HepG2 (cell line): ENCODE measurements at regions not wholly inside any gene's neighbourhood (a gene's known extent, or its start where the extent isn't known, plus 50 kb on each side); places are given as distances from the start of the nearest gene placed in this dataset.

Experiments
- ATAC-seq: fragments of 200-7000 bp; cut with Tn5 transposase; 3 replicates; pipeline ENCODE4 v1.9.1; 2020; ENCODE audit warnings: mild to moderate bottlenecking, moderate library complexity
- BruUV-seq: library from RNA; stranded (reverse); fragments of 400-500 nt; replicated peaks from 2 replicates; lab custom pipeline; 2021; lab: Mats Ljungman, UMichigan
- CTCF ChIA-PET: fragments of 300-600 bp; formaldehyde crosslinking; extraction: SDS; loops from one replicate; lab custom pipeline; 2021; ENCODE audit warnings: low total read pairs, inconsistent platforms, low intra/inter-chr PET ratio; lab: Yijun Ruan, JAX
- POLR2A ChIA-PET: fragments of 350-600 bp; sonication (Branson Sonifier 250); formaldehyde crosslinking; loops from one replicate; lab custom pipeline; 2020; ENCODE audit warnings: antibody characterized with exemption, inconsistent platforms; lab: Yijun Ruan, JAX
- DNase-seq: peaks from one replicate; pipeline ENCODE4 v3.0.0-alpha.2; 2015; ENCODE audit warnings: low spot score
- FAIRE-seq: peaks from 3 replicates; lab custom pipeline; 2011; peaks lifted over from hg19 to GRCh38; lab: Jason Lieb, UNC
- H2AFZ ChIP-seq: one replicate; pipeline ENCODE4 v1.6.1; 2011; ENCODE audit warnings: low read length, inconsistent platforms
- H3K27ac ChIP-seq: fragments of 300-600 bp; 3 replicates; pipeline ENCODE4 v1.8.0; 2011; ENCODE audit warnings: mixed run types, mild to moderate bottlenecking, mixed read lengths, low read length, inconsistent platforms; ENCODE audit not compliant: insufficient read depth; ENCODE audit errors: extremely low read length
- H3K27me3 ChIP-seq, 2 experiments: fragments of 200-600 bp in 1 of 2; 2 replicates in 1 of 2; 3 replicates in 1 of 2; pipeline versions ENCODE4 v1.6.0 to v1.8.0; 2011; ENCODE audit warnings: low read length in 2 of 2, mild to moderate bottlenecking in 2 of 2, moderate library complexity in 2 of 2, inconsistent platforms in 1 of 2; ENCODE audit not compliant: insufficient read depth in 2 of 2, control insufficient read depth in 1 of 2
- H3K36me3 ChIP-seq, 2 experiments: fragments of 200-600 bp in 1 of 2; replicated peaks in 1 of 2; 2 replicates in 1 of 2; 3 replicates in 1 of 2; pipeline versions ENCODE4 v1.5.1 to v1.8.0; 2011; ENCODE audit warnings: low read length in 2 of 2, inconsistent platforms in 1 of 2; ENCODE audit not compliant: insufficient read depth in 2 of 2, control insufficient read depth in 1 of 2
- H3K4me1 ChIP-seq: 2 replicates; pipeline ENCODE4 v1.5.1; 2012; ENCODE audit warnings: low read length, inconsistent platforms; ENCODE audit not compliant: insufficient read depth
- H3K4me2 ChIP-seq: 2 replicates; pipeline ENCODE4 v1.6.0; 2011; ENCODE audit warnings: low read depth, low read length, inconsistent platforms
- H3K4me3 ChIP-seq, 3 experiments: fragments of 200-600 bp in 1 of 3; sonication (generic), shearing (Covaris generic) in 1 of 3; replicated peaks in 1 of 3; 2 replicates each; pipeline ENCODE4 v1.5.1; 2011 to 2016; ENCODE audit warnings: low read length in 3 of 3, inconsistent platforms in 2 of 3, low read depth in 2 of 3, mild to moderate bottlenecking in 2 of 3, control low read depth in 1 of 3, mixed read lengths in 1 of 3; ENCODE audit not compliant: insufficient read depth in 1 of 3
- H3K79me2 ChIP-seq: one replicate; pipeline ENCODE4 v1.6.1; 2011; ENCODE audit warnings: low read length, inconsistent platforms; ENCODE audit not compliant: insufficient read depth
- H3K9ac ChIP-seq: 2 replicates; pipeline ENCODE4 v1.6.0; 2011; ENCODE audit warnings: mild to moderate bottlenecking, low read depth, low read length, inconsistent platforms; ENCODE audit not compliant: insufficient read depth
- H3K9me3 ChIP-seq: 2 replicates; pipeline ENCODE4 v1.5.1; 2012; ENCODE audit warnings: mild to moderate bottlenecking, low read length
- H4K20me1 ChIP-seq: 2 replicates; pipeline ENCODE4 v1.6.0; 2011; ENCODE audit warnings: inconsistent platforms, mild to moderate bottlenecking, low read length, moderate library complexity; ENCODE audit not compliant: insufficient read depth
- CC2D1A ChIP-seq: sonication (generic); formaldehyde crosslinking; IDR thresholded peaks from 2 replicates; pipeline ENCODE4 v1.8.1; 2023; ENCODE audit warnings: mild to moderate bottlenecking, missing genetic modification reagents
- DMAP1 ChIP-seq: IDR thresholded peaks from 2 replicates; pipeline ENCODE4 v1.6.1; 2016
- EEA1 ChIP-seq: sonication (generic); formaldehyde crosslinking; IDR thresholded peaks from 2 replicates; pipeline ENCODE4 v1.5.1; 2020; ENCODE audit warnings: mild to moderate bottlenecking, missing genetic modification reagents, borderline replicate concordance
- GPBP1L1 ChIP-seq: sonication (generic); formaldehyde crosslinking; IDR thresholded peaks from 2 replicates; pipeline ENCODE4 v1.5.0; 2020; ENCODE audit warnings: mild to moderate bottlenecking, missing genetic modification reagents
- TEAD2 ChIP-seq: sonication (generic); formaldehyde crosslinking; IDR thresholded peaks from 2 replicates; pipeline ENCODE4 v1.9.0; 2021; ENCODE audit warnings: missing genetic modification reagents
- ZNF136 ChIP-seq: sonication (generic); formaldehyde crosslinking; IDR thresholded peaks from 2 replicates; pipeline ENCODE4 v1.8.1; 2022; ENCODE audit warnings: low read depth, mild to moderate bottlenecking, moderate library complexity, missing genetic modification reagents
- ZNF710 ChIP-seq: sonication (generic); formaldehyde crosslinking; IDR thresholded peaks from 2 replicates; pipeline ENCODE4 v1.5.0; 2020; ENCODE audit warnings: mild to moderate bottlenecking, missing genetic modification reagents, borderline replicate concordance
- ZNF720 ChIP-seq: sonication (generic); formaldehyde crosslinking; IDR thresholded peaks from 2 replicates; pipeline ENCODE4 v1.4.0; 2020; ENCODE audit warnings: missing genetic modification reagents
- ZNF883 ChIP-seq: sonication (generic); formaldehyde crosslinking; IDR thresholded peaks from 2 replicates; pipeline ENCODE4 v1.5.1; 2020; ENCODE audit warnings: mild to moderate bottlenecking, missing genetic modification reagents; ENCODE audit errors: not compliant biosample characterization
- WGBS: methylation state at CpG from one replicate; pipeline ENCODE4 v1.1.6; 2017; ENCODE audit warnings: low lambda C conversion rate; 5-methylcytosine and 5-hydroxymethylcytosine counted together
- in situ Hi-C: cut with HindIII; loops from 2 replicates; pipeline ENCODE4 v1.10.0; 2017; ENCODE audit warnings: low pct_unique_long_range_greater_than_20kb; ENCODE audit not compliant: extremely low pct_ligation_motif_present
- intact Hi-C: fragments of 100-400 bp; cut with micrococcal nuclease; formaldehyde crosslinking; loops from one replicate; pipeline ENCODE4 v1.10.0; 2022; ENCODE audit not compliant: unreplicated experiment

- Histone ChIP-seq H3K79me2 (no peaks in the 10 kb centered on the region), H3K36me3 (no peaks in the 10 kb centered on the region), H3K4me3 (no peak overlapping the region), H3K4me1 (no peaks in the 10 kb centered on the region), H3K27me3 (no peaks in the 10 kb centered on the region), H3K4me2 (no peak overlapping the region), H4K20me1 (no peaks in the 10 kb centered on the region), H2AFZ (no peak overlapping the region), H3K9me3 (peaks cover 6% of the 10 kb centered on the region; the same call in 1 of the 2 replicates), H3K27ac (no peak overlapping the region), H3K9ac (no peak overlapping the region)
- TF ChIP-seq ZNF720 (CRISPR knock-in tag) (no peak), ZNF136 (no peak), GPBP1L1 (no peak), TEAD2 (no peak), ZNF883 (CRISPR knock-in tag) (no peak), CC2D1A (CRISPR knock-in tag) (no peak), EEA1 (no peak), ZNF710 (CRISPR knock-in tag) (no peak), DMAP1 (CRISPR knock-in tag) (no peak)
- no peak for ATAC-seq
- in situ Hi-C loops (no loop called here), intact Hi-C loops (no loop called here)
- ChIA-PET CTCF (no interaction called here), POLR2A (no interaction called here)
- no peak for FAIRE-seq
- DNase-seq: no peak
- WGBS: 2% methylated on average over 1 of the region's 1 CpG
- no TSS peak for BruUV-seq
Measured at GRCh38 chr2:83787189-83787588, 671.9 kb downstream of the SUCLG1 start.
